AG08395 (cell line): ENCODE measurements at regions not wholly inside any gene's neighbourhood (a gene's known extent, or its start where the extent isn't known, plus 50 kb on each side); places are given as distances from the start of the nearest gene placed in this dataset.

Source experiments
- DNase-seq: peaks from one replicate; pipeline ENCODE4 v3.0.0; 2012; ENCODE audit warnings: mixed read lengths, low spot score

GRCh38 chr6:56378507-56378906, 131.1 kb upstream of the COL21A1 start:
- no peak for DNase-seq

GRCh38 chr6:56377295-56377694, 129.9 kb upstream of the COL21A1 start:
- DNase-seq = no peak

GRCh38 chr6:56375806-56376205, 128.4 kb upstream of the COL21A1 start:
- no peak for DNase-seq

- peak; percentile 58 for DNase-seq
These were observed 127.5 kb upstream of the COL21A1 start for GRCh38 chr6:56374841-56375369.

- no peak for DNase-seq
These were observed 125.1 kb upstream of the COL21A1 start for GRCh38 chr6:56372406-56372995.

GRCh38 chr6:56370561-56371211, 123.3 kb upstream of the COL21A1 start:
- DNase-seq = peak; percentile 66

GRCh38 chr6:56370127-56370540, 122.8 kb upstream of the COL21A1 start:
- peak; percentile 56 for DNase-seq

- no peak for DNase-seq
These were observed 121.1 kb upstream of the COL21A1 start for GRCh38 chr6:56368491-56368890.

- no peak for DNase-seq
These were observed 118.9 kb upstream of the COL21A1 start for GRCh38 chr6:56366141-56366852.

- peak; percentile 56 for DNase-seq
These were observed 117.5 kb upstream of the COL21A1 start for GRCh38 chr6:56364827-56365339.

- DNase-seq = no peak
These were observed 117.0 kb upstream of the COL21A1 start for GRCh38 chr6:56364431-56364826.

- DNase-seq = no peak
These were observed 116.5 kb upstream of the COL21A1 start for GRCh38 chr6:56363796-56364430.

GRCh38 chr6:56361812-56362211, 114.4 kb upstream of the COL21A1 start:
- no peak for DNase-seq

- peak; percentile 72 for DNase-seq
These were observed 112.0 kb upstream of the COL21A1 start for GRCh38 chr6:56359201-56359899.

GRCh38 chr6:56357616-56358373, 110.4 kb upstream of the COL21A1 start:
- peak; percentile 59 for DNase-seq

- DNase-seq = peak; percentile 57
These were observed 109.0 kb upstream of the COL21A1 start for GRCh38 chr6:56356426-56356825.

- no peak for DNase-seq
These were observed 106.5 kb upstream of the COL21A1 start for GRCh38 chr6:56353860-56354259.

- DNase-seq = no peak
These were observed 103.4 kb upstream of the COL21A1 start for GRCh38 chr6:56350628-56351260.

GRCh38 chr6:56349194-56349593, 101.8 kb upstream of the COL21A1 start:
- DNase-seq = no peak

GRCh38 chr6:56348578-56348977, 101.2 kb upstream of the COL21A1 start:
- no peak for DNase-seq
